C4-2B (cell line): ENCODE measurements at regions not wholly inside any gene's neighbourhood (a gene's known extent, or its start where the extent isn't known, plus 50 kb on each side); places are given as distances from the start of the nearest gene placed in this dataset.

Experiments
- CTCF ChIP-seq: fragments of 450-650 bp; conservative IDR thresholded peaks from 2 replicates; pipeline ENCODE4 v1.5.1; 2017; ENCODE audit warnings: mild to moderate bottlenecking
- ZFX ChIP-seq: fragments of 450-650 bp; IDR thresholded peaks from 2 replicates; pipeline ENCODE4 v1.6.1; 2017

- TF ChIP-seq CTCF (no peak), ZFX (no peak)
Observed at GRCh38 chr7:124366118-124366517, 333.3 kb upstream of the TMEM229A start.
